ENCODE measurements at regions not wholly inside any gene's neighbourhood (a gene's known extent, or its start where the extent isn't known, plus 50 kb on each side); places are given as distances from the start of the nearest gene placed in this dataset.

DNA sequence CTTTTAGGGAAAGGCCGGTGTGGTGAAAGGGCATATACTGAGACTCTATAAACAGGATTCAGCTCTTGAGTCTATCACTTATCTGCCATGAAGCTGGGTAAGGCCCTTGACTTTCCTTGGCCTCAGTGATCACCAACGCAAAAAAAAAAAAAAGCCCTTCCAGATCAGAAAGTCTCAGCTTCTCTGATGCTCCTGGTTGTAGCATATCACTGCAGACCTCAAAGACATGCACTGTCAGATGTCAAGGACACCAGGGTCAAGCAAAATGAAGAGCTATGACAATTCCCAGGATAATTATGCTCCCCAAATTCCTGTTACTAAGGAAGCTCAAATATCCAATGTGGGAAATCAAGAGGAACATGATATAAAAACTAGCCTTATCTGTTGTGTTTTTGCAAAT, 68.3 kb upstream of the IFNE start:
- TF ChIP-seq FOXP2 (optimal IDR thresholded peaks at IDR 0.05; ENCODE audit: borderline replicate concordance, extremely low read depth, extremely low read length, insufficient read depth) (no peak), SIN3A (IDR thresholded peaks at IDR 0.05; ENCODE audit: borderline replicate concordance, insufficient read depth, low read length) (no peak), TAF1 (IDR thresholded peaks at IDR 0.05; ENCODE audit: borderline replicate concordance, insufficient read depth, low read length) (no peak), POLR2AphosphoS5 (IDR thresholded peaks at IDR 0.05; ENCODE audit: low read depth, low read length) (no peak)
- TF ChIP-seq, protein P1, sequence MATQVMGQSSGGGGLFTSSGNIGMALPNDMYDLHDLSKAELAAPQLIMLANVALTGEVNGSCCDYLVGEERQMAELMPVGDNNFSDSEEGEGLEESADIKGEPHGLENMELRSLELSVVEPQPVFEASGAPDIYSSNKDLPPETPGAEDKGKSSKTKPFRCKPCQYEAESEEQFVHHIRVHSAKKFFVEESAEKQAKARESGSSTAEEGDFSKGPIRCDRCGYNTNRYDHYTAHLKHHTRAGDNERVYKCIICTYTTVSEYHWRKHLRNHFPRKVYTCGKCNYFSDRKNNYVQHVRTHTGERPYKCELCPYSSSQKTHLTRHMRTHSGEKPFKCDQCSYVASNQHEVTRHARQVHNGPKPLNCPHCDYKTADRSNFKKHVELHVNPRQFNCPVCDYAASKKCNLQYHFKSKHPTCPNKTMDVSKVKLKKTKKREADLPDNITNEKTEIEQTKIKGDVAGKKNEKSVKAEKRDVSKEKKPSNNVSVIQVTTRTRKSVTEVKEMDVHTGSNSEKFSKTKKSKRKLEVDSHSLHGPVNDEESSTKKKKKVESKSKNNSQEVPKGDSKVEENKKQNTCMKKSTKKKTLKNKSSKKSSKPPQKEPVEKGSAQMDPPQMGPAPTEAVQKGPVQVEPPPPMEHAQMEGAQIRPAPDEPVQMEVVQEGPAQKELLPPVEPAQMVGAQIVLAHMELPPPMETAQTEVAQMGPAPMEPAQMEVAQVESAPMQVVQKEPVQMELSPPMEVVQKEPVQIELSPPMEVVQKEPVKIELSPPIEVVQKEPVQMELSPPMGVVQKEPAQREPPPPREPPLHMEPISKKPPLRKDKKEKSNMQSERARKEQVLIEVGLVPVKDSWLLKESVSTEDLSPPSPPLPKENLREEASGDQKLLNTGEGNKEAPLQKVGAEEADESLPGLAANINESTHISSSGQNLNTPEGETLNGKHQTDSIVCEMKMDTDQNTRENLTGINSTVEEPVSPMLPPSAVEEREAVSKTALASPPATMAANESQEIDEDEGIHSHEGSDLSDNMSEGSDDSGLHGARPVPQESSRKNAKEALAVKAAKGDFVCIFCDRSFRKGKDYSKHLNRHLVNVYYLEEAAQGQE (IDR thresholded peaks at IDR 0.05; ENCODE audit: insufficient read depth in 1 of 2, low read depth in 2 of 2, low read length in 2 of 2): no peak

DNA sequence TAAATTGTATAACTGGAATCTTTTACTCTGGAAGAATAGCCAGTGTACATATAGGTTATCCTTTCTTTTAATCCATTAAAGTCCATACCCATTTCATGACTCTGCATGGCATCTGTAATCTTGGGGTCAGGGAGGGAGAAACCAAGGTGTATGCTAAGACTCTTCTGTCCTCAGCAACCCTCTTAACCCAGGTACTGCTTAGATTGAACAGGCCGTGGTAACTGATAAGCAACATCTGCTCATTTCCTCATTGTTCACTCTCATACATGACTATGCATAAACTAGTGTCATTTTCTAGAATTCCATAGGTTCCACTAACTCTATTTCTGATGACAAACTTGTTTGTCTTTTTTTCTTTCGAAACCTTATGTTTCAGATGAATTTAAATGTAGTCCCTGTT, 69.3 kb upstream of the IFNE start:
- TF ChIP-seq, protein P1 (IDR thresholded peaks at IDR 0.05; ENCODE audit: insufficient read depth in 1 of 2, low read depth in 2 of 2, low read length in 2 of 2): no peak
- TF ChIP-seq FOXP2 (optimal IDR thresholded peaks at IDR 0.05; ENCODE audit: borderline replicate concordance, extremely low read depth, extremely low read length, insufficient read depth) (no peak), POLR2AphosphoS5 (IDR thresholded peaks at IDR 0.05; ENCODE audit: low read depth, low read length) (no peak), SIN3A (IDR thresholded peaks at IDR 0.05; ENCODE audit: borderline replicate concordance, insufficient read depth, low read length) (no peak), TAF1 (IDR thresholded peaks at IDR 0.05; ENCODE audit: borderline replicate concordance, insufficient read depth, low read length) (no peak)

DNA sequence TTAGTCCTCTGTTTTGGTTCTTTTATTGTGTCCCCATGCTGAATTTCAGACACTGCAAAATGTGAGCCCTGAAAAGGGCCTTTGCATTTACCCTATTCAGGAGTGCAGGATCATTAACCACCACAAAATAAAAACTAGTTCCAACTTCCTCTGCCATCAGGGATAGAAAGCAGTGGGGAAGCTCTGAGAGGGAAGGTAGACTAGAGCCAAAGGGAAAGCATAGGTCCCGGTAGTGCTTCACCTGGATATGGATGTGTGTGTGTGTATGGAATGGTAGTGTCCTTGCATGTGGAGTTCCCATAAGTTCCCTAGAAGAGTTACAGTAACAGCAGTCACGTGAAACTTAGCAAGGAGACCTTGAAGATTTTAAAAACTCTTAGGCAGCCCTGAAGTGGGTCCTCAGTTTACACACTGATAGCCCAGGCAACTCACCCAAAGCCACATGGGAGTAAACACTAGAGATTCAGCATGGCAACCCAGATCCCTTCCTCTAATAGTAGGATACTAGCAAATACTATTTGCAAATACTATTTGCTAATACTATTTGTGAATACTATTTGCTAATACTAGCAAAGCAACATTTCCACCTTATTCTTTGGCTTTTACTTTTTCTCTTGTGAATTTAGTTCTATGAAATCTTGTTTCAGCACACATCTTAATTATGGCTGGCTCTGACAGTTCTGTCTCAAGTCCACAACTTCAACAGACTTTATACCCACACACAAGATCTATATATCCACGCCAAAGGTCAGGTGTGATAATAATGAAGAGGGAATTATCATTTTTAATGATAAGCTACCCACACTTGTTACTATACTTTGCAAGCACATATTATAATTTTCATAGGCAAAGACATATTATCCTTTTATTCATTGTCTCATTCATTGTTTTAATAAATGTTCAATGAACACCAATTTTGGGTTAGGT, 70.4 kb upstream of the IFNE start:
- TF ChIP-seq FOXP2 (optimal IDR thresholded peaks at IDR 0.05; ENCODE audit: borderline replicate concordance, extremely low read depth, extremely low read length, insufficient read depth) (no peak), SIN3A (IDR thresholded peaks at IDR 0.05; ENCODE audit: borderline replicate concordance, insufficient read depth, low read length) (no peak)

DNA sequence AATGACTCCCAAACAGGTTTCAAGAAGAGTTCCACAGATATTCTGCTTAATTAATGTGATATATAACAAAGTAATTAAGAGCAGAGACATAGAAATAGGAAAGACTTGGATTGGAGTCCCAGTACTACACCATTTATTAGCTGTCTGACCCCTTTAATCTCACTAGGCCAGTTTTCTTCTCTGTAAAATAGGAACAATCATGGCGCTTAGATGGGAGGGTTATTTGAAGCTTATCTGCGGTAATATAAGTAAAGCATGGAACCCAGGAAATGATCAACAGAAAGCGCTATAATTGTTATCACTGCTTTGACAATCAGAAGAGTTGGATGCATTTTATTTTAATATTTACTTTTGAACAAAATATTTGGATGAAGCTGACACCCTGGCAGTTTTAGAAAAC, 71.3 kb upstream of the IFNE start:
- TF ChIP-seq TAF1 (IDR thresholded peaks at IDR 0.05; ENCODE audit: borderline replicate concordance, insufficient read depth, low read length) (no peak), FOXP2 (optimal IDR thresholded peaks at IDR 0.05; ENCODE audit: borderline replicate concordance, extremely low read depth, extremely low read length, insufficient read depth) (no peak), POLR2AphosphoS5 (IDR thresholded peaks at IDR 0.05; ENCODE audit: low read depth, low read length) (no peak), SIN3A (IDR thresholded peaks at IDR 0.05; ENCODE audit: borderline replicate concordance, insufficient read depth, low read length) (no peak)
- TF ChIP-seq, protein P1 (IDR thresholded peaks at IDR 0.05; ENCODE audit: insufficient read depth in 1 of 2, low read depth in 2 of 2, low read length in 2 of 2): no peak

DNA sequence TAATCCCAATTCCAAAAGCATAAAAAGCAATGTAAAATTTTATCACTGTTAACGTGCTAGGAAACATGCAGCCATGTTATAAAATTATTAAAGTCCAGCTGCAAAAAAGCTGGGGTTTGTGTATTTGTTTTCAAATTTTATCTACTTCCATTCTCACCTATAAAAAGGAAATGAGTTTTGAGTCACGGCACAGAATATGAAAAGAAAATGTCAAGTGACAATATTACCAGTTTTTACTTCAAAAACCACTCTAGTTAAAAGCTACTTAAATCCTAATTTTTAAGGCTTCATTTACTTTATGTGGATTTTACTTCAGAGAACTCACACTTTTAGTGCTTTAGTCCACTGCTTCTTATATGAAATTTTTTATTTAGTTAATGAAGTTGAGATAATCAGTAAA, 72.7 kb upstream of the IFNE start:
- TF ChIP-seq SIN3A (IDR thresholded peaks at IDR 0.05; ENCODE audit: borderline replicate concordance, insufficient read depth, low read length) (no peak), FOXP2 (optimal IDR thresholded peaks at IDR 0.05; ENCODE audit: borderline replicate concordance, extremely low read depth, extremely low read length, insufficient read depth) (no peak), TAF1 (IDR thresholded peaks at IDR 0.05; ENCODE audit: borderline replicate concordance, insufficient read depth, low read length) (no peak), POLR2AphosphoS5 (IDR thresholded peaks at IDR 0.05; ENCODE audit: low read depth, low read length) (no peak)
- TF ChIP-seq, protein P1 (IDR thresholded peaks at IDR 0.05; ENCODE audit: insufficient read depth in 1 of 2, low read depth in 2 of 2, low read length in 2 of 2): no peak
